OCI-LY3 (cell line): ENCODE measurements at regions not wholly inside any gene's neighbourhood (a gene's known extent, or its start where the extent isn't known, plus 50 kb on each side); places are given as distances from the start of the nearest gene placed in this dataset.
"Not testable (repeated sequence)": the region's sequence is repeated elsewhere in the genome, so short reads cannot be mapped to it uniquely, and the experiment has no call there.

Experiments used
- H2AFZ ChIP-seq: fragments of 200-600, 300-600 bp; shearing (Covaris generic); 2 replicates; pipeline ENCODE4 v1.6.0; 2014; ENCODE audit warnings: antibody characterized with exemption, low read depth, low read length
- H3K27ac ChIP-seq: fragments of 200-600, 300-600 bp; sonication (generic); 2 replicates; pipeline ENCODE4 v1.5.1; 2014; ENCODE audit warnings: mild to moderate bottlenecking, low read length, moderate library complexity, mixed read lengths
- H3K27me3 ChIP-seq: fragments of 200-600, 300-600 bp; sonication (generic); 2 replicates; pipeline ENCODE4 v1.6.1; 2014; ENCODE audit warnings: low read depth, low read length, mixed read lengths
- H3K36me3 ChIP-seq: fragments of 200-600, 300-600 bp; sonication (generic); replicated peaks from 2 replicates; pipeline ENCODE3; 2014; ENCODE audit warnings: low read depth, low read length, mixed read lengths
- H3K4me1 ChIP-seq: fragments of 300-600, 200-600 bp; sonication (generic); 2 replicates; pipeline ENCODE4 v1.6.1; 2014; ENCODE audit warnings: low read length, mixed read lengths
- H3K4me2 ChIP-seq: fragments of 200-600, 300-600 bp; sonication (generic); 2 replicates; pipeline ENCODE4 v1.6.1; 2014; ENCODE audit warnings: low read length, mixed read lengths
- H3K4me3 ChIP-seq: fragments of 300-600, 200-600 bp; sonication (generic); 2 replicates; pipeline ENCODE4 v1.5.1; 2014; ENCODE audit warnings: antibody characterized with exemption, mild to moderate bottlenecking, low read length, moderate library complexity
- H3K79me2 ChIP-seq: fragments of 300-600, 200-600 bp; shearing (Covaris generic); 2 replicates; pipeline ENCODE4 v1.6.1; 2014; ENCODE audit warnings: mild to moderate bottlenecking, low read length, mixed read lengths
- H3K9ac ChIP-seq: fragments of 300-600, 200-600 bp; shearing (Covaris generic); 2 replicates; pipeline ENCODE4 v1.6.0; 2014; ENCODE audit warnings: mild to moderate bottlenecking, low read length, moderate library complexity
- H3K9me3 ChIP-seq: fragments of 200-600, 300-600 bp; shearing (Covaris generic); 2 replicates; pipeline ENCODE4 v1.6.1; 2014; ENCODE audit warnings: low read length, mixed read lengths; ENCODE audit not compliant: insufficient read depth
- H4K20me1 ChIP-seq: fragments of 200-600, 300-600 bp; sonication (generic); 2 replicates; pipeline ENCODE4 v1.6.1; 2016; ENCODE audit warnings: low read length, mixed read lengths; ENCODE audit not compliant: insufficient read depth
- EZH2phosphoT487 ChIP-seq: fragments of 200-600 bp; shearing (Covaris generic); IDR thresholded peaks from 2 replicates; pipeline ENCODE4 v1.6.1; 2018; ENCODE audit warnings: antibody characterized with exemption, mixed run types, low read depth
- TF ChIP-seq, protein P1 (sequence below): fragments of 200-600, 300-600 bp; sonication (generic); IDR thresholded peaks from 2 replicates; pipeline ENCODE4 v1.5.1; 2014; ENCODE audit warnings: antibody characterized with exemption, low read length, low read depth

DNA sequence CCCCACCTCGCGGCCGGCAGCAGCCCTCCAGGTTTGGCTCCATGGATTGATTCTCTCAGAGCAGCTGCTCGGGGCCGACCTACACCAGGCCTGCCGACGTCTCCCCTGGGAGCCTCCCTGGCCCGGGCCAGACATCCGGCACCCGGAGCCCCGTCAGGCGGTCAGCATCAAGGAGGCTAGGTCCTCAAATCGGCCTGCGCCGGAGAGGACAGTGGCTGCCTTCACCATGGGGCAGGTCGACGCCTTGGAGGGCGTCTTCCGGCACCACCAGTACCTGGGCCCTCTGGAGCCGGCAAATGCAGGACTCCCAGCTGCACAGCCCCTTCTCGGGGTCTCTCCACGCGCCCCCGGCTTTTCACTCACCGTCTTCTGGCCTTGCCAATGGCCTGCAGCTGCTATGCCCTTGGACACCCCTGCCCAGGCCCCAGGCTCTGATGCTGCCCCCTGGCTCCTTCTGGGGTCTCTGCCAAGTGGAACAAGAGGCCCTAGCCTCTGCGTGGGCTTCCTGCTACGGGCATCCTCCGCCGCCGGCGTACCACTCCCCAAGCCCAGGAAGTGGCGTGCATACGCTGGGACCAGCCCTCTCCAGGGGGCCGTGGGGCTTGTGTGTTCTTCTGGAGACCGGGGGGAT is 341.8 kb downstream of the MAGEB5 start:
- H3K79me2 ChIP-seq: no peaks in the 10 kb centered on the region
- H3K4me3 ChIP-seq: no peak overlapping the region
- H3K4me1 ChIP-seq: no peaks in the 10 kb centered on the region
- H3K36me3 ChIP-seq: no peaks in the 10 kb centered on the region
- no peak overlapping the region for H3K9ac ChIP-seq
- no peaks in the 10 kb centered on the region for H3K27me3 ChIP-seq
- H4K20me1 ChIP-seq: no peaks in the 10 kb centered on the region
- no peak for TF ChIP-seq EZH2phosphoT487
- TF ChIP-seq, protein P1, sequence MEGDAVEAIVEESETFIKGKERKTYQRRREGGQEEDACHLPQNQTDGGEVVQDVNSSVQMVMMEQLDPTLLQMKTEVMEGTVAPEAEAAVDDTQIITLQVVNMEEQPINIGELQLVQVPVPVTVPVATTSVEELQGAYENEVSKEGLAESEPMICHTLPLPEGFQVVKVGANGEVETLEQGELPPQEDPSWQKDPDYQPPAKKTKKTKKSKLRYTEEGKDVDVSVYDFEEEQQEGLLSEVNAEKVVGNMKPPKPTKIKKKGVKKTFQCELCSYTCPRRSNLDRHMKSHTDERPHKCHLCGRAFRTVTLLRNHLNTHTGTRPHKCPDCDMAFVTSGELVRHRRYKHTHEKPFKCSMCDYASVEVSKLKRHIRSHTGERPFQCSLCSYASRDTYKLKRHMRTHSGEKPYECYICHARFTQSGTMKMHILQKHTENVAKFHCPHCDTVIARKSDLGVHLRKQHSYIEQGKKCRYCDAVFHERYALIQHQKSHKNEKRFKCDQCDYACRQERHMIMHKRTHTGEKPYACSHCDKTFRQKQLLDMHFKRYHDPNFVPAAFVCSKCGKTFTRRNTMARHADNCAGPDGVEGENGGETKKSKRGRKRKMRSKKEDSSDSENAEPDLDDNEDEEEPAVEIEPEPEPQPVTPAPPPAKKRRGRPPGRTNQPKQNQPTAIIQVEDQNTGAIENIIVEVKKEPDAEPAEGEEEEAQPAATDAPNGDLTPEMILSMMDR: no peak
- no peak overlapping the region for H3K27ac ChIP-seq
- H3K9me3 ChIP-seq: no peaks in the 10 kb centered on the region
- H2AFZ ChIP-seq: no peak overlapping the region
- H3K4me2 ChIP-seq: no peak overlapping the region

DNA sequence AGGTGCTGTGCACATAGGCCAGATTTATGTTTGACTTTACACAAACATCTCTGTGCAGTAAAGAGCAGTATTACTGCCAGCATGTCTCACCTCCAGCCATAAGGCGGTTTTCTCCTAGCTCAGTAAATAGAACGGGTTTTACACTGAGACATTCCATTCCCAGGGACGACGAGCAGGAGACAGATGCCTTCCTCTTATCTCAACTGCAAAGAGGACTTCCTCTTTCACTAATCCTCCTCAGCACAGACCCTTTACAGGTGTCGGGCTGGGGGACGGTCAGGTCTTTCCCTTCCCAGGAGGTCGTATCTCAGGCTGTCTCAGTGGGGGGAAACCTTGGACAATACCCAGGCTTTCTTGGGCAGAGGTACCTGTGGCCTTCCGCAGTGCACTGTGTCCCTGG is 309.8 kb downstream of the MAGEB5 start:
- H3K4me3 ChIP-seq: peak overlapping the region; percentile 26; the same call in 1 of the 2 replicates
- H3K4me1 ChIP-seq: peaks cover 21% of the 10 kb centered on the region
- H2AFZ ChIP-seq: 0 out of 2 replicates have a peak overlapping the region, but pooled peaks have one; percentile 15
- not testable (repeated sequence) for H3K27me3 ChIP-seq, H3K36me3 ChIP-seq, H3K79me2 ChIP-seq, H3K9me3 ChIP-seq, H4K20me1 ChIP-seq
- H3K9ac ChIP-seq: peak overlapping the region; percentile 20; the same call in 1 of the 2 replicates
- peak overlapping the region; percentile 54 for H3K4me2 ChIP-seq
- peak overlapping the region; percentile 79 for H3K27ac ChIP-seq

DNA sequence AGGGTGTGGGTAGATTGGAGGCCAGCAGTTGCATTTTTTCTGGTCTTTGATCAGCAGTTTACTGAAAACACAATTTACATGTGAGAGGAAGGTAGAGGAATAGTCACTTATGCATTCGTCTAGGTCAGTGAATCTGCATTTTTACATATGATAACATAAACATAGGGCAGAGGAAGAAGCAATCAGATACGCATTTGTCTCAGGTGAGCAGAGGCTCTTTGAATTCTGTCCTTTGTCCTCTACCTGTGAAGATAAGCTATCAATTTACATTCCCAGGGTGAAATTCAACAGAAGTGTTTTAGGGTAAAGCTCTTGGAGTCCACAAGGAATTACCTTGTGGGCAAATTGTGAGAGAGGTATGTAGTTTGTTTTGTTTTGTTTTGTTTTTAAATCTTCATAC is 306.5 kb downstream of the MAGEB5 start:
- Histone ChIP-seq H3K4me1 (peaks cover 21% of the 10 kb centered on the region), H2AFZ (no peak overlapping the region), H3K4me2 (no peak overlapping the region), H3K79me2 (no peaks in the 10 kb centered on the region), H4K20me1 (no peaks in the 10 kb centered on the region), H3K27me3 (no peaks in the 10 kb centered on the region), H3K27ac (no peak overlapping the region), H3K9ac (no peak overlapping the region), H3K36me3 (peaks cover 3% of the 10 kb centered on the region), H3K4me3 (no peak overlapping the region), H3K9me3 (no peaks in the 10 kb centered on the region)
- TF ChIP-seq, protein P1: no peak
- TF ChIP-seq EZH2phosphoT487: no peak

DNA sequence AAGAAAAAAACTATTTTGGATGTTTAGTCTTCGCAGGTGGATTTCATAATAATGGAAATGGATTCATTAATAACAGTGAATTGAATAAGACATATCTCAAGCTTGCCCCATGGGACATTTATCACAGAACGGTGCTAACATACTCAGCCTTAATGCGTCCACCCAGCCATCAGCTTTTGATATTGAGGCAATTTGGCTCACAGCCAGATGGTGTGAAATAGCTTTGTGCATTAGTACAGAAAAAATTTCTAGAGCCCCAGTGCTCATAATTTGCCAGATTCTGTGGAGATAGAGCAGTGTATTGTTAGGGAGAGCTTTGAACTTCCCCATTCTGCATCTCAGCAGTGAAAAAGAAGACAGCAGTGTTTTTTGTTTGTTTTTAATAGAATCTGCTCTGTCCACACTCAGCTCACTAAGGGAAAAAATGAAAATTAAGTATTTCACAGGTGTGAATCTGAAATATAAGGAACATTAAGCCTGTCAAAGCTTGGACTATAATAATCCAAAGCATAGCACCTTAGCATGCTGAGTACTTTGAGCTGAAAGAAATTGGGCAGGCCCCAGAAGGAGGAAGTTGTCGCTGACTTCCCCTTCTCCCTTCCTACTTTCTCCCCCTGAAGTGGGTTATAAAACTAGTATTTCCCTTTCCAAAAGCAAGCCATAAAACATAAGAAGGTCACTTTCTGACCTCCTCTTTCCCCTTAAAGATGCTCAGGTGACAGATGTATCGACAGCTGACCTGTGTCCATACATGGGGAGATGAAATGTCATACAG is 295.8 kb downstream of the MAGEB5 start:
- no peaks in the 10 kb centered on the region for H3K27me3 ChIP-seq
- TF ChIP-seq EZH2phosphoT487: no peak
- TF ChIP-seq, protein P1: no peak

More for the DNA sequence above, 295.8 kb downstream of the MAGEB5 start:
- H3K36me3 ChIP-seq: no peaks in the 10 kb centered on the region
- peak overlapping the region; percentile 50; the same call in 1 of the 2 replicates for H3K9ac ChIP-seq
- peak overlapping the region; percentile 90 for H3K27ac ChIP-seq
- H3K4me2 ChIP-seq: peak overlapping the region; percentile 57
- H3K4me3 ChIP-seq: peak overlapping the region; percentile 25; the same call in 1 of the 2 replicates
- peak overlapping the region; percentile 78 for H2AFZ ChIP-seq
- no peaks in the 10 kb centered on the region for H3K79me2 ChIP-seq
- peaks cover 25% of the 10 kb centered on the region for H3K4me1 ChIP-seq
- H4K20me1 ChIP-seq: no peaks in the 10 kb centered on the region
- no peaks in the 10 kb centered on the region for H3K9me3 ChIP-seq
